Epithelial cell of esophagus (primary cell): ENCODE measurements at regions not wholly inside any gene's neighbourhood (a gene's known extent, or its start where the extent isn't known, plus 50 kb on each side); places are given as distances from the start of the nearest gene placed in this dataset.

Source experiments
- DNase-seq: peaks from one replicate; pipeline ENCODE4 v3.0.0; 2010; ENCODE audit warnings: low read depth
- H3K4me3 ChIP-seq: 2 replicates; pipeline ENCODE4 v1.5.1; 2011; ENCODE audit warnings: mild to moderate bottlenecking, low read length, control low read depth
- CTCF ChIP-seq: IDR thresholded peaks from 2 replicates; pipeline ENCODE4 v1.5.1; 2011; ENCODE audit warnings: low read depth, mild to moderate bottlenecking, low read length, control low read depth, inconsistent platforms; ENCODE audit not compliant: insufficient read depth; ENCODE audit errors: missing control alignments

- peak; percentile 88 for DNase-seq
- no peak for TF ChIP-seq CTCF
Measured at GRCh38 chr21:35375115-35375514, 326.0 kb upstream of the RUNX1 start.

GRCh38 chr21:35373998-35374397, 324.9 kb upstream of the RUNX1 start:
- TF ChIP-seq CTCF = no peak
- H3K4me3 ChIP-seq = no peak overlapping the region
- DNase-seq = no peak

More at GRCh38 chr21:35375115-35375514, 326.0 kb upstream of the RUNX1 start:
- H3K4me3 ChIP-seq = no peak overlapping the region

GRCh38 chr21:35372201-35372600, 323.1 kb upstream of the RUNX1 start:
- H3K4me3 ChIP-seq = no peak overlapping the region
- no peak for DNase-seq
- TF ChIP-seq CTCF = no peak

- no peak overlapping the region for H3K4me3 ChIP-seq
- TF ChIP-seq CTCF = no peak
- DNase-seq = no peak
Measured at GRCh38 chr21:35370671-35371070, 321.6 kb upstream of the RUNX1 start.

GRCh38 chr21:35370071-35370470, 321.0 kb upstream of the RUNX1 start:
- no peak for DNase-seq
- TF ChIP-seq CTCF = no peak
- no peak overlapping the region for H3K4me3 ChIP-seq

- no peak overlapping the region for H3K4me3 ChIP-seq
- peak; percentile 92 for DNase-seq
- TF ChIP-seq CTCF = peak; percentile 28
Measured at GRCh38 chr21:35368326-35368725, 319.2 kb upstream of the RUNX1 start.

GRCh38 chr21:35367553-35367952, 318.5 kb upstream of the RUNX1 start:
- H3K4me3 ChIP-seq = no peak overlapping the region
- no peak for TF ChIP-seq CTCF
- DNase-seq = peak; percentile 39
